Ovary (tissue), 3 donors: ENCODE measurements at regions not wholly inside any gene's neighbourhood (a gene's known extent, or its start where the extent isn't known, plus 50 kb on each side); places are given as distances from the start of the nearest gene placed in this dataset.

Experiments
- POLR2A ChIP-seq: fragments of 450-650 bp; IDR thresholded peaks from one replicate; pipeline ENCODE4 v1.6.1; 2017; ENCODE audit warnings: antibody characterized with exemption, mild to moderate bottlenecking, moderate library complexity
- TF ChIP-seq, protein P1 (sequence below), 3 donors: fragments of 450-650 bp in 2 of 3; fragments of 200-600 bp in 1 of 3; IDR thresholded peaks; one replicate each; pipeline versions ENCODE4 v1.5.1 to v1.8.0; 2016 to 2022; ENCODE audit warnings: antibody characterized with exemption in 3 of 3, mild to moderate bottlenecking in 1 of 3
- donor health status: DM: no; HTN: no; CAD: no.

DNA sequence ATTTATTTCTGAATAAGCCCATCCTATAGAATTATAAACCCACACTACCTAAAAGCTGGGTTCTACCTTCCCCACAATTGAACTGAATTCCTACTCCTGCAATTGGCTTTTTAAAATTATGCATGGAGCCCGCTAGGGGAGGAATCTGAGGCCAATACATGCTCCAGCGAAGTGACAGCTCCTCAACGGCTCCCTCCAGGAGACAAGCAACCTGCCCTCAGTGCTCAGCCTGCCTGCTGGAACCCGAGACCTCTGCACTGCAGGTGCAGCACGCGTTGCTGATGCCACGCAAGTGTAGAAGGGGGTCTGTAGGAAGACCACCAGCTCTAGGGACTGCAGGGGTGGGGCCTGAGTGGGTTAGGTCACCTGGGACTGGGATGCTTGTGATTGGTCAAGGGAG, 170.2 kb upstream of the CDYL start:
- TF ChIP-seq, protein P1, sequence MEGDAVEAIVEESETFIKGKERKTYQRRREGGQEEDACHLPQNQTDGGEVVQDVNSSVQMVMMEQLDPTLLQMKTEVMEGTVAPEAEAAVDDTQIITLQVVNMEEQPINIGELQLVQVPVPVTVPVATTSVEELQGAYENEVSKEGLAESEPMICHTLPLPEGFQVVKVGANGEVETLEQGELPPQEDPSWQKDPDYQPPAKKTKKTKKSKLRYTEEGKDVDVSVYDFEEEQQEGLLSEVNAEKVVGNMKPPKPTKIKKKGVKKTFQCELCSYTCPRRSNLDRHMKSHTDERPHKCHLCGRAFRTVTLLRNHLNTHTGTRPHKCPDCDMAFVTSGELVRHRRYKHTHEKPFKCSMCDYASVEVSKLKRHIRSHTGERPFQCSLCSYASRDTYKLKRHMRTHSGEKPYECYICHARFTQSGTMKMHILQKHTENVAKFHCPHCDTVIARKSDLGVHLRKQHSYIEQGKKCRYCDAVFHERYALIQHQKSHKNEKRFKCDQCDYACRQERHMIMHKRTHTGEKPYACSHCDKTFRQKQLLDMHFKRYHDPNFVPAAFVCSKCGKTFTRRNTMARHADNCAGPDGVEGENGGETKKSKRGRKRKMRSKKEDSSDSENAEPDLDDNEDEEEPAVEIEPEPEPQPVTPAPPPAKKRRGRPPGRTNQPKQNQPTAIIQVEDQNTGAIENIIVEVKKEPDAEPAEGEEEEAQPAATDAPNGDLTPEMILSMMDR (IDR thresholded peaks at IDR 0.05) = no peak
- no peak for TF ChIP-seq POLR2A
